Gastrocnemius medialis (tissue), 4 donors: ENCODE measurements at regions not wholly inside any gene's neighbourhood (a gene's known extent, or its start where the extent isn't known, plus 50 kb on each side); places are given as distances from the start of the nearest gene placed in this dataset.
"Not testable (repeated sequence)": the region's sequence is repeated elsewhere in the genome, so short reads cannot be mapped to it uniquely, and the experiment has no call there.

Experiments used
- ATAC-seq, 2 donors: fragments of 150-250 bp; one replicate each; pipeline ENCODE4 v1.9.1; 2016
- DNase-seq, 2 donors: peaks; one replicate each; pipeline ENCODE4 v3.0.0-alpha.2; 2019
- H3K27ac ChIP-seq, 4 donors: fragments of 200-600 bp; sonication (generic); 1 replicate in 1 of 4; 2 replicates in 3 of 4; pipeline ENCODE4 v1.5.1; 2016 to 2018; ENCODE audit warnings: mild to moderate bottlenecking in 2 of 4, moderate library complexity in 1 of 4
- H3K27me3 ChIP-seq, 3 donors: fragments of 200-600 bp; sonication (generic) in 2 of 3; 1 replicate in 1 of 3; 2 replicates in 2 of 3; pipeline versions ENCODE4 v1.5.1 to v1.6.0; 2016 to 2019; ENCODE audit warnings: mild to moderate bottlenecking in 1 of 3, moderate library complexity in 1 of 3
- H3K36me3 ChIP-seq, 2 donors: fragments of 200-600 bp; sonication (generic) in 1 of 2; one replicate each; pipeline ENCODE4 v1.5.1; 2017 to 2018
- H3K4me1 ChIP-seq, 2 donors: fragments of 200-600 bp; sonication (generic) in 1 of 2; one replicate each; pipeline ENCODE4 v1.5.1; 2016 to 2017; ENCODE audit warnings: mild to moderate bottlenecking in 2 of 2
- H3K4me3 ChIP-seq, 4 donors: fragments of 200-600 bp; sonication (generic) in 3 of 4; 1 replicate in 1 of 4; 2 replicates in 3 of 4; pipeline ENCODE4 v1.5.1; 2016 to 2019; ENCODE audit warnings: mild to moderate bottlenecking in 2 of 4
- H3K9me3 ChIP-seq, 3 donors: fragments of 200-600 bp; sonication (generic) in 2 of 3; 1 replicate in 1 of 3; 2 replicates in 2 of 3; pipeline ENCODE4 v1.5.1; 2016 to 2019
- POLR2A ChIP-seq, 2 donors: fragments of 450-650 bp; IDR thresholded peaks; one replicate each; pipeline ENCODE4 v1.6.1; 2017; ENCODE audit warnings: antibody characterized with exemption in 2 of 2, mild to moderate bottlenecking in 2 of 2, moderate library complexity in 2 of 2
- in situ Hi-C, 4 donors: fragments of 200-750 bp; cut with MboI; loops; one replicate each; pipeline versions ENCODE4 v1.15.0 to v1.8.0; 2017; ENCODE audit warnings: low sequenced_read_pairs in 4 of 4
- intact Hi-C: fragments of 100-400 bp; cut with DNase I; formaldehyde crosslinking; loops from one replicate; pipeline ENCODE4 v1.15.1; 2023; ENCODE audit warnings: low total_unique reads
- TF ChIP-seq, protein P1 (sequence below), 5 experiments: fragments of 450-650 bp in 3 of 5; fragments of 200-600 bp in 2 of 5; sonication (generic) in 2 of 5; IDR thresholded peaks in 4 of 5; conservative IDR thresholded peaks in 1 of 5; 1 replicate in 4 of 5; 2 replicates in 1 of 5; pipeline ENCODE4 v1.5.1; 2016 to 2019; ENCODE audit warnings: antibody characterized with exemption in 5 of 5, mild to moderate bottlenecking in 3 of 5, moderate library complexity in 3 of 5

DNA sequence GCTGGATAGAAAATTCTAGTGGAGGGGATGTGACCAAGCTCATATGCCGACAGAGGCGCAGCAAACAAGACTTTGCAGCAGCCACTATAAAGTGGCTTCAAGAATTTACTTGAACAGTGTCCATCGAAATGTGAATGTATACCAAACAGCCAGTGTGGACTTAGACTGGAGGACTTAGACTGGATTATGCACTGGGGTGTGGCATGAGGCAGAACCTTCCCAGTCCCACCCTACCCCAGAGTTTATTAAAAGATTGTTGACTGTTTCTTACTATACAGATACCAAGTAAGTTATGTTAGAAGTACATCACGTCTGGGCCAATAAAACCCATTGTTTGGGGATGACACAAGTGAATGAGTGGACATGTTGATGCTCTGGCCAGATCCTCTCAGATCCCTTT is 561.3 kb upstream of the KLF4 start:
- Histone ChIP-seq H3K27me3 (no peaks in the 10 kb centered on the region), H3K4me1 (peaks cover 23 to 28% of the 10 kb centered on the region in 2 donors), H3K36me3 (no peaks in the 10 kb centered on the region), H3K27ac (no peak overlapping the region), H3K4me3 (no peak overlapping the region), H3K9me3 (no peaks in the 10 kb centered on the region)
- in situ Hi-C loops (loop anchor here in 1 of 4 donors (25.0 kb wide), 1 partner anchor 414 kb away; no protein-coding TSS in a partner anchor), intact Hi-C loops (loop anchor here (5.0 to 10.0 kb wide), 2 partner anchors 514 to 564 kb away; partner anchors contain the start of gene KLF4)
- DNase-seq (no peak), ATAC-seq (no peak)
- TF ChIP-seq, protein P1, sequence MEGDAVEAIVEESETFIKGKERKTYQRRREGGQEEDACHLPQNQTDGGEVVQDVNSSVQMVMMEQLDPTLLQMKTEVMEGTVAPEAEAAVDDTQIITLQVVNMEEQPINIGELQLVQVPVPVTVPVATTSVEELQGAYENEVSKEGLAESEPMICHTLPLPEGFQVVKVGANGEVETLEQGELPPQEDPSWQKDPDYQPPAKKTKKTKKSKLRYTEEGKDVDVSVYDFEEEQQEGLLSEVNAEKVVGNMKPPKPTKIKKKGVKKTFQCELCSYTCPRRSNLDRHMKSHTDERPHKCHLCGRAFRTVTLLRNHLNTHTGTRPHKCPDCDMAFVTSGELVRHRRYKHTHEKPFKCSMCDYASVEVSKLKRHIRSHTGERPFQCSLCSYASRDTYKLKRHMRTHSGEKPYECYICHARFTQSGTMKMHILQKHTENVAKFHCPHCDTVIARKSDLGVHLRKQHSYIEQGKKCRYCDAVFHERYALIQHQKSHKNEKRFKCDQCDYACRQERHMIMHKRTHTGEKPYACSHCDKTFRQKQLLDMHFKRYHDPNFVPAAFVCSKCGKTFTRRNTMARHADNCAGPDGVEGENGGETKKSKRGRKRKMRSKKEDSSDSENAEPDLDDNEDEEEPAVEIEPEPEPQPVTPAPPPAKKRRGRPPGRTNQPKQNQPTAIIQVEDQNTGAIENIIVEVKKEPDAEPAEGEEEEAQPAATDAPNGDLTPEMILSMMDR (IDR thresholded peaks at IDR 0.05 in 4 of 5, conservative IDR thresholded peaks at IDR 0.05 in 1 of 5) = no peak

DNA sequence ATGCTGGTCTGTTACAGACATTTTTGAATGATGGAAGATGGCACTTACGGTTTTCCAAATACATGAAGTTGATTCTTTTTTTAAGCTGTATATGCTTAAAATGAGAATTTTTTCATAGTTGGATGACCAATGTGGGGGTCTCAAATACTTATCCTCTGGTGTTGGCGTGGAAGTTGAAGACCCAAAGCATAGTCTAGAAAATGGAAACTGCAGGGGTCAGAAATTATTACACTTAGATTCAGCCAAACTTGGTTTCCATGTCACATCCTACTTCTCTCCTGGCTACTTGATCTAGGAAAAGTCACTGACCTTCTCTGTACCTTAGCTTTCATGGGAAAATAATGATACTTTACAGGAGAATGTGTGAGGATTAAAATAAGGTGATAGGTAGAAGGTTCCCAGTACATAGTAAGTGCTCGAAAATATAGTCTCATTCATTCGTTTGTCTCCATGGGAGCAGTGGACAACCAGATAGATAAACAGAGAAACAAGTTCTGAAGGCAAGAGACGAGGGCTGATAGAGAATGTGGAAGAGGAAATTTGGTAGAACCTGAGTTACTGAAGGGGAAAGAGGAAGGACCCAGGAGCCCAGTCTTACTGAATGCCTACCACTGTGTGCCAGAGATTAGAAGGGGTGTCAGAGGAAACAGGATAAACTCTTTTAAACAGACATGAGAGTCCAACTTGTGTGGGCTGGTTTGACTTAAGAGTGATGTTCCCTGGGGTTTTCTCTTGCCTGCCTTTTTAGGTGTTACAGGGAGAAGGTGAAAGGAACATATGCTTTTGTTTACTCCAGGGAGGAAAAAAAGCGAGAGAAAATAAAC is 560.3 kb upstream of the KLF4 start:
- peaks cover 16 to 25% of the 10 kb centered on the region in 2 donors for H3K4me1 ChIP-seq
- intact Hi-C loops (loop anchor here (5.0 to 10.0 kb wide), 2 partner anchors 515 to 563 kb away; partner anchors contain the start of gene KLF4), in situ Hi-C loops (loop anchor here in 1 of 4 donors (25.0 kb wide), 1 partner anchor 413 kb away; no protein-coding TSS in a partner anchor)
- H3K9me3 ChIP-seq = no peaks in the 10 kb centered on the region
- no peak overlapping the region for H3K27ac ChIP-seq
- no peak for DNase-seq
- TF ChIP-seq POLR2A (IDR thresholded peaks at IDR 0.05) = no peak
- TF ChIP-seq, protein P1 (IDR thresholded peaks at IDR 0.05 in 4 of 5, conservative IDR thresholded peaks at IDR 0.05 in 1 of 5) = no peak
- no peaks in the 10 kb centered on the region for H3K36me3 ChIP-seq
- no peak overlapping the region for H3K4me3 ChIP-seq
- H3K27me3 ChIP-seq = no peaks in the 10 kb centered on the region
- no peak for ATAC-seq

DNA sequence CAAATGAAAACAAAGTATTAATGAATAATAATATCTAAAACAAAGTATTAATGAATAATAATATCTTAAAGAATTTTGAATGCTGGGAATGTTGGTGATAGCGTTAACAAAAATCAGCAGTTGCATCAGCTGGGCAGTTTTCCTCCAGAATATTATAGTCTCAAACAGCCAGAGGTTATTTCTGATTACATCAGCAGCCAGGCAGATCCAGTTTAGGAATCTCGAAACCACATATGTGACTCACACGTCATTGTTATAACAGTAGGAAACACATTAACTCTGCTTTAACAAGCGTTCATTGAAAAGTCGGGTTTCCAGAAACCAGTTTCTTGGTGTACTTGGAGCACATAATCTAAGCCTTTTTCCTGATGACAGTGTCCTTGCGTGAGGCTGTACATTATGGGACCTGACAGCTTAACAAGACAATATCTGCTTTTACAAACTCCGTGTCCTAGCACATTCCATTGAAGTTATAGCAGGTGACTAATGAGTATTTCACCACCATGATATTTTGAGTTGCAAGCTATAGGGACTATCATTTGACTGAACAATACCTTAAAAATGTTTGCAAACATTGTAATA is 559.5 kb upstream of the KLF4 start:
- H3K27me3 ChIP-seq = no peaks in the 10 kb centered on the region
- H3K4me3 ChIP-seq = no peak overlapping the region
- TF ChIP-seq, protein P1 (IDR thresholded peaks at IDR 0.05 in 4 of 5, conservative IDR thresholded peaks at IDR 0.05 in 1 of 5) = no peak
- no peak for TF ChIP-seq POLR2A (IDR thresholded peaks at IDR 0.05)
- H3K36me3 ChIP-seq = no peaks in the 10 kb centered on the region
- no peaks in the 10 kb centered on the region for H3K9me3 ChIP-seq
- H3K27ac ChIP-seq = no peak overlapping the region
- DNase-seq (no peak), ATAC-seq (no peak)
- in situ Hi-C loops (no loop called here), intact Hi-C loops (no loop called here)
- peaks cover 14 to 19% of the 10 kb centered on the region in 2 donors for H3K4me1 ChIP-seq

DNA sequence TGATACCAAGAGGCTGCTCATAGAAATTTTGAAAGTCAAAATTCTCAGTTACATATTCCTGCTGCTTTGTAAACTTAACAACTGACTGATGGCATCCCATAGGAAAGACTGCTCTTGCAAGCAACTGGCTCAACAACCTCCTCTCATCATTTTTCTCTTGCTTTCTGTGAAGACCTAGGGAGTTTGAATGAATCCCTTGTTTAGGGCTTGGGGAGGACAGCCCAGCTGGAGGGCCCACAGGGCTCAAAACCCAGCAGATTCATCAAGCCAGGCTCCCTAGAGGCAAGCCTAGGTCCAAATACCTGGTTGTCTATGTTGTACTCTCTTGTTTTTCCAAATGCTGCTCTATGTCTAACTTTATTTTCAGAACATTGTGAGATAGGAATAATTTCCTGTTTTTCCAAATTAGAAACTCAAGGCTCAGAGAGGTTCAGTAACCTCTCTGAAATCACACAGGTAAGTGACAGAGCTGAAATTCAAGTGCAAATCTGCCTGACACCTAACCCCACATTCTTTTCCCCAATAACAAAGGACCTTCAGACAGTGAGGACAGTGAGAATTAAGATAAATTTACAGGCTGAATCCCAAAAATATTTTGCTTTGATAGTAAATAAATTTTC is 558.9 kb upstream of the KLF4 start:
- DNase-seq (no peak), ATAC-seq (no peak)
- no peaks in the 10 kb centered on the region for H3K27me3 ChIP-seq
- intact Hi-C loops = no loop called here
- H3K9me3 ChIP-seq = no peaks in the 10 kb centered on the region
- in situ Hi-C loops = no loop called here
- H3K4me1 ChIP-seq = peaks cover 8 to 13% of the 10 kb centered on the region in 2 donors
- H3K27ac ChIP-seq = no peak overlapping the region
- H3K4me3 ChIP-seq = no peak overlapping the region
- no peak for TF ChIP-seq POLR2A (IDR thresholded peaks at IDR 0.05)
- TF ChIP-seq, protein P1 (IDR thresholded peaks at IDR 0.05 in 4 of 5, conservative IDR thresholded peaks at IDR 0.05 in 1 of 5) = no peak
- H3K36me3 ChIP-seq = no peaks in the 10 kb centered on the region

DNA sequence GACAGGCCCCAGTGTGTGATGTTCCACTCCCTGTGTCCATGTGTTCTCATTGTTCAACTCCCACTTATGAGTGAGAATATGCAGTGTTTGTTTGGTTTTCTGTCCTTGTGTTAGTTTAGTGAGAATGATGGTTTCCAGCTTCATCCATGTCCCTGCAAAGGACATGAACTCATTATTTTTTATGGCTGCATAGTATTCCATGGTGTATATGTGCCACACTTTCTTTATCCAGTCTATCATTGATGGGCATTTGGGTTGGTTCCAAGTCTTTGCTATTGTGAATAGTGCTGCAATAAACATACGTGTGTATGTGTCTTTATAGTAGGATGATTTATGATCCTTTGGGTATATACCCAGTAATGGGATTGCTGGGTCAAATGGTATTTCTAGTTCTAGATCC is 558.2 kb upstream of the KLF4 start:
- H3K36me3 ChIP-seq, H3K4me1 ChIP-seq, DNase-seq, ATAC-seq, in situ Hi-C loops, H3K9me3 ChIP-seq, H3K27ac ChIP-seq, intact Hi-C loops, H3K4me3 ChIP-seq, H3K27me3 ChIP-seq: not testable (repeated sequence)
